ENCODE measurements at regions not wholly inside any gene's neighbourhood (a gene's known extent, or its start where the extent isn't known, plus 50 kb on each side); places are given as distances from the start of the nearest gene placed in this dataset.

DNA sequence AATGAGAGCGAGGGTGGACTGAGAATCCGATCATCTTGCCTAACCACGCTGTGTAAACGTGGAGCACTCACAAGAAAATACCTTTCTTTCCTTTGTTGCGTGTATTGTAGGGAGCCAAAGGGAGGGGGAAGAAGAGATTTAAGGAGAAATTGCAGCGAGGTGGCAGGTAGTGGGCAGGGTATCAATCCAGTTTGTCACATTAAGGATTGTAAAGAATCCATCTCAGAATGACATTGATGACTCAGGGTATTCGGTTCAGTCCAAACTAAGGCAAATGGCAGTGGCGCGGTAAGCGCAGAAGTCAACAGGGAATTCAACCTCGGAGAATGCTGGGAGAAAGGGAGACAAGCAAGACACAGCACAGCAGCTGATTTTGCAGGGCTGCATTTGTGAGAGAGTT lies 146.2 kb downstream of the ID4 start:
- WGBS, 5 donors, result 67 to 76% (median 72%) methylated on average over 11 of the region's 11 CpGs
- no peak for DNase-seq
- intact Hi-C loops (cut with DNase I; ENCODE audit: low total_unique reads), result no loop called here
- TF ChIP-seq POLR2A (IDR thresholded peaks at IDR 0.05), result no peak
- peaks cover 0 to 12% (median 0%) of the 10 kb centered on the region in 3 donors for H3K27me3 ChIP-seq
- H3K4me3 ChIP-seq, result no peak overlapping the region
- no peaks in the 10 kb centered on the region for H3K9me3 ChIP-seq
- no peaks in the 10 kb centered on the region for H3K4me1 ChIP-seq
- H3K36me3 ChIP-seq, result no peaks in the 10 kb centered on the region
- H3K27ac ChIP-seq, result no peak overlapping the region

DNA sequence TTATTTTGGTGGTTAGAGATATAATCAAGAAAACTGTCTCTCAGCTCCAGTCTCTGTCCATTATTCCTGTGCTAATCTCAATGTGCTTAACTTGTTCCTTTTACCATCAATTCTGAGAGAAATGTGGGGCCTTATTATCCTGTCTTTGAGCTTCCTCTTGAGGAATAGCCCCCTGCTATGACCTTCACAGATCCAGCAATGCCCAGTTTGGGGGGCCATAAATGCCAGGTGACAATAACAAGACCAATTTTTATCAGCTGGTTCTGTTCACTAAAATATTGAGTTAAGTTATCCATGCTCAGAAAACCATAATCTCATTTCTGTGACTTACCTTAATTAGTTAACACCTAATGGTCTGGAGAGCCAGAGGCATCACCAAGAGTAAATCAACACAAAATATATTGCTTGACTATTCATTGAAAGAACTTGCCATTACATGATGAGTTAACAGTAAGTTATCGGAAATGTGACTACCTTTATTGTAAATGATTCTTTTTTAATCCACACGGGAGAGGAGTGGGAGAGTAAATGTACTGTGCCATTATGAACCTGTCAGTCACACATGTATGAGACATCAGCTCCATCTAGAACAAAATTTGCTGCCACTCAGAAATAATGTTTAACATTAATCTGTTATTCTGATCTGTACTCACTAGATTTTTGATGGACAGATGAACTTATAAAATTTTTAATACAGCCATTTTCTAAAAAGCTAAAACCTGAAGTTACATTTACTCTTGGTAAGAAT lies 149.7 kb downstream of the ID4 start:
- H3K9me3 ChIP-seq, result no peaks in the 10 kb centered on the region
- no peaks in the 10 kb centered on the region for H3K4me1 ChIP-seq
- intact Hi-C loops (cut with DNase I; ENCODE audit: low total_unique reads), result no loop called here
- H3K27me3 ChIP-seq, result peaks cover 0 to 17% (median 0%) of the 10 kb centered on the region in 3 donors
- H3K4me3 ChIP-seq, result no peak overlapping the region
- H3K36me3 ChIP-seq, result no peaks in the 10 kb centered on the region
- 79 to 88% (median 83%) methylated on average over 2 of the region's 2 CpGs for whole genome bisulfite sequencing, 5 donors
- DNase-seq, result no peak
- H3K27ac ChIP-seq, result no peak overlapping the region
- TF ChIP-seq POLR2A (IDR thresholded peaks at IDR 0.05), result no peak
- TF ChIP-seq, protein P1, sequence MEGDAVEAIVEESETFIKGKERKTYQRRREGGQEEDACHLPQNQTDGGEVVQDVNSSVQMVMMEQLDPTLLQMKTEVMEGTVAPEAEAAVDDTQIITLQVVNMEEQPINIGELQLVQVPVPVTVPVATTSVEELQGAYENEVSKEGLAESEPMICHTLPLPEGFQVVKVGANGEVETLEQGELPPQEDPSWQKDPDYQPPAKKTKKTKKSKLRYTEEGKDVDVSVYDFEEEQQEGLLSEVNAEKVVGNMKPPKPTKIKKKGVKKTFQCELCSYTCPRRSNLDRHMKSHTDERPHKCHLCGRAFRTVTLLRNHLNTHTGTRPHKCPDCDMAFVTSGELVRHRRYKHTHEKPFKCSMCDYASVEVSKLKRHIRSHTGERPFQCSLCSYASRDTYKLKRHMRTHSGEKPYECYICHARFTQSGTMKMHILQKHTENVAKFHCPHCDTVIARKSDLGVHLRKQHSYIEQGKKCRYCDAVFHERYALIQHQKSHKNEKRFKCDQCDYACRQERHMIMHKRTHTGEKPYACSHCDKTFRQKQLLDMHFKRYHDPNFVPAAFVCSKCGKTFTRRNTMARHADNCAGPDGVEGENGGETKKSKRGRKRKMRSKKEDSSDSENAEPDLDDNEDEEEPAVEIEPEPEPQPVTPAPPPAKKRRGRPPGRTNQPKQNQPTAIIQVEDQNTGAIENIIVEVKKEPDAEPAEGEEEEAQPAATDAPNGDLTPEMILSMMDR (IDR thresholded peaks at IDR 0.05), result no peak
- no peak for TF ChIP-seq POLR2AphosphoS5 (IDR thresholded peaks at IDR 0.05)
- no peak for TF ChIP-seq EP300 (IDR thresholded peaks at IDR 0.05)

DNA sequence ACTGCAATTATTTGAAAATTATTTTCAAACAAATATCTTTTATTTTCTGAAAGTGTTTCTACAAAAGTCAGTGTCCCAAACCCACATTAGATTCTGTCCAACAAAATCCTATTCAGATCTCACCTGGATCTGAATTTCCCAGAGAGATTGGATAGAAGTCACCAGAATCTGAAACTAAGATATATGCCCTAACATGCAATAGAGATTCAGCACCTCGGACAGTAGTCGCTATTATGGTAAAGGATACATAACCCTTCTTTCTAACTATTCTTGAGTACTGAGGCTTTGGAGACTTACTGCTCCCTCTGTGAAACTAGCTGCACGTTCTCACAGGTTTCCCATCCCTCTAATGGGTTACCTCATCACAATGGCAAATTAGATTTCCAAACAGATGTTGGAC lies 151.4 kb downstream of the ID4 start:
- Histone ChIP-seq H3K36me3 (no peaks in the 10 kb centered on the region), H3K4me3 (no peak overlapping the region), H3K4me1 (no peaks in the 10 kb centered on the region), H3K27ac (no peak overlapping the region), H3K9me3 (no peaks in the 10 kb centered on the region), H3K27me3 (peaks cover 0 to 12% (median 0%) of the 10 kb centered on the region in 3 donors)
- intact Hi-C loops (cut with DNase I; ENCODE audit: low total_unique reads), result no loop called here
- peak in 1 of 2 donors; percentile 65 for DNase-seq
- TF ChIP-seq, protein P1 (IDR thresholded peaks at IDR 0.05), result no peak
- no peak for TF ChIP-seq EP300 (IDR thresholded peaks at IDR 0.05)
- no peak for TF ChIP-seq POLR2A (IDR thresholded peaks at IDR 0.05)
- TF ChIP-seq POLR2AphosphoS5 (IDR thresholded peaks at IDR 0.05), result no peak
- WGBS, 5 donors, result 5 to 11% (median 8%) methylated on average over 3 of the region's 3 CpGs

DNA sequence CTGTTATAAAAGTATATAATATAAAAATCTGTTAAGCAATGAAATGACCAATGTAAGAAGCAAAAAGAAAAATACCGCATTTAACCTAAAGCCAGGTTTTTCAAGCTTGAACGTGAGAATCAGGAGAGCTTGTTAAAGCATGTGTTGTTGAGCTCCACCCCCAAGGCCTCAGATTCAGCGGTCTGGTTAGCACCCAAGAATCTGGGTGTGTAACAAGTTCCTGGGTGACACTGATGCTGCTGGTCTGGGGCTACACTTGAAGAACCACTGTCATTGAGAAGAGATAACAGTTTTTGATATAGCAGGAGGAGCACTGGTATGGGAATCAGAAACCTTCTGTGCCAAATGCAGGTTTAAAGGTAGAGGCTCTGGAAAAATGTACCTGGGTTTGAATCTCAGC lies 154.0 kb downstream of the ID4 start:
- TF ChIP-seq, protein P1 (IDR thresholded peaks at IDR 0.05), result no peak
- TF ChIP-seq POLR2A (IDR thresholded peaks at IDR 0.05) (no peak), EP300 (IDR thresholded peaks at IDR 0.05) (no peak), POLR2AphosphoS5 (IDR thresholded peaks at IDR 0.05) (no peak)
- Histone ChIP-seq H3K27me3 (peaks cover 0 to 11% (median 3%) of the 10 kb centered on the region in 3 donors), H3K27ac (no peak overlapping the region), H3K36me3 (no peaks in the 10 kb centered on the region), H3K4me1 (no peaks in the 10 kb centered on the region), H3K4me3 (no peak overlapping the region), H3K9me3 (no peaks in the 10 kb centered on the region)
- WGBS, 5 donors, result 55 to 72% (median 59%) methylated on average over 3 of the region's 3 CpGs
- intact Hi-C loops (cut with DNase I; ENCODE audit: low total_unique reads), result no loop called here
- no peak for DNase-seq

DNA sequence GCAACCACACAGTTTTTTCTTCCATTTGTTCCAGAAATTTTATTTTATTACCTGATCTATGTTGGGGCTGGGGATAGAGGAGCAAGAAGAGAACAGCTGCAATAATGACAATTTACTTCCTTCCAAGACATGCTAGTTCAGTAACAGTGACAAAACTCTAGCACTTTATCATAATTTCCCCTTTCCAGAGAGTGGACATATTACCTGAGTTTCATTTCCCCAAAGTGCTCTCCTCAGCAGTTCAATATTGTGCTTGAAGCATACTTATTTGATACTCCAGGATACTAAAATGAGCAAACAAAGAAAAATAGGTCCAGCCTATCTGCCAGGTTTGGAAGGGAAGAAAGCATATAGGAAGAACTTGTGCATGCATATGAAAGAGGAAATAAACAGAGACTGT lies 157.7 kb downstream of the ID4 start:
- no peaks in the 10 kb centered on the region for H3K4me1 ChIP-seq
- no peak overlapping the region for H3K27ac ChIP-seq
- DNase-seq, result no peak
- no peaks in the 10 kb centered on the region for H3K36me3 ChIP-seq
- TF ChIP-seq POLR2AphosphoS5 (IDR thresholded peaks at IDR 0.05), result no peak
- TF ChIP-seq, protein P1 (IDR thresholded peaks at IDR 0.05), result no peak
- no peak for TF ChIP-seq EP300 (IDR thresholded peaks at IDR 0.05)
- no peak for TF ChIP-seq POLR2A (IDR thresholded peaks at IDR 0.05)
- H3K9me3 ChIP-seq, result no peaks in the 10 kb centered on the region
- H3K27me3 ChIP-seq, result peaks cover 0 to 16% (median 3%) of the 10 kb centered on the region in 3 donors
- intact Hi-C loops (cut with DNase I; ENCODE audit: low total_unique reads), result no loop called here
- no peak overlapping the region for H3K4me3 ChIP-seq
